Mucosa of descending colon (tissue), 3 donors: ENCODE measurements at regions not wholly inside any gene's neighbourhood (a gene's known extent, or its start where the extent isn't known, plus 50 kb on each side); places are given as distances from the start of the nearest gene placed in this dataset.

Source experiments
- ATAC-seq: fragments of 200-7000 bp; cut with Tn5 transposase; one replicate; pipeline ENCODE4 v1.9.1; 2020; ENCODE audit warnings: mild to moderate bottlenecking, moderate library complexity
- DNase-seq, 3 donors: peaks; one replicate each; pipeline ENCODE4 v3.0.0-alpha.2; 2020
- H3K36me3 ChIP-seq: fragments of 200-600 bp; one replicate; pipeline ENCODE4 v1.8.0; 2021; ENCODE audit warnings: low read depth, mild to moderate bottlenecking
- H3K4me1 ChIP-seq: fragments of 200-600 bp; one replicate; pipeline ENCODE4 v1.8.0; 2021; ENCODE audit warnings: low read depth, mild to moderate bottlenecking
- H3K4me3 ChIP-seq: fragments of 200-600 bp; one replicate; pipeline ENCODE4 v1.8.0; 2021; ENCODE audit warnings: mild to moderate bottlenecking
- H3K9me3 ChIP-seq: fragments of 200-600 bp; one replicate; pipeline ENCODE4 v1.8.0; 2021; ENCODE audit warnings: mild to moderate bottlenecking
- intact Hi-C, 2 donors: fragments of 100-400 bp; cut with DNase I in 1 of 2; cut with micrococcal nuclease in 1 of 2; formaldehyde crosslinking; loops; one replicate each; pipeline versions ENCODE4 v1.11.0 to v1.11.1; 2022; cut with DNase I, micrococcal nuclease
- TF ChIP-seq, protein P1 (sequence below): fragments of 200-600 bp; IDR thresholded peaks from one replicate; pipeline ENCODE4 v1.8.0; 2022; ENCODE audit warnings: antibody characterized with exemption, mild to moderate bottlenecking
- donor health status: DM: no; HTN: no; CAD: no; lungs with moderate emphysema.
- donor health status: DM: no; HTN: no; CAD: no.
- donor health status: DM: no; HTN: yes; CAD: no.

GRCh38 chr13:58472483-58472882, 840.9 kb downstream of the PCDH17 start:
- H3K4me3 ChIP-seq = no peak overlapping the region
- intact Hi-C loops = no loop called here
- TF ChIP-seq, protein P1, sequence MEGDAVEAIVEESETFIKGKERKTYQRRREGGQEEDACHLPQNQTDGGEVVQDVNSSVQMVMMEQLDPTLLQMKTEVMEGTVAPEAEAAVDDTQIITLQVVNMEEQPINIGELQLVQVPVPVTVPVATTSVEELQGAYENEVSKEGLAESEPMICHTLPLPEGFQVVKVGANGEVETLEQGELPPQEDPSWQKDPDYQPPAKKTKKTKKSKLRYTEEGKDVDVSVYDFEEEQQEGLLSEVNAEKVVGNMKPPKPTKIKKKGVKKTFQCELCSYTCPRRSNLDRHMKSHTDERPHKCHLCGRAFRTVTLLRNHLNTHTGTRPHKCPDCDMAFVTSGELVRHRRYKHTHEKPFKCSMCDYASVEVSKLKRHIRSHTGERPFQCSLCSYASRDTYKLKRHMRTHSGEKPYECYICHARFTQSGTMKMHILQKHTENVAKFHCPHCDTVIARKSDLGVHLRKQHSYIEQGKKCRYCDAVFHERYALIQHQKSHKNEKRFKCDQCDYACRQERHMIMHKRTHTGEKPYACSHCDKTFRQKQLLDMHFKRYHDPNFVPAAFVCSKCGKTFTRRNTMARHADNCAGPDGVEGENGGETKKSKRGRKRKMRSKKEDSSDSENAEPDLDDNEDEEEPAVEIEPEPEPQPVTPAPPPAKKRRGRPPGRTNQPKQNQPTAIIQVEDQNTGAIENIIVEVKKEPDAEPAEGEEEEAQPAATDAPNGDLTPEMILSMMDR = no peak
- peaks cover 23% of the 10 kb centered on the region for H3K9me3 ChIP-seq
- ATAC-seq (no peak), DNase-seq (no peak)
- H3K36me3 ChIP-seq = no peaks in the 10 kb centered on the region
- H3K4me1 ChIP-seq = no peaks in the 10 kb centered on the region

- TF ChIP-seq, protein P1 = no peak
- Histone ChIP-seq H3K36me3 (no peaks in the 10 kb centered on the region), H3K4me3 (no peak overlapping the region), H3K9me3 (peaks cover 23% of the 10 kb centered on the region), H3K4me1 (no peaks in the 10 kb centered on the region)
- DNase-seq (no peak), ATAC-seq (no peak)
- intact Hi-C loops = no loop called here
These were observed 843.0 kb downstream of the PCDH17 start for GRCh38 chr13:58474581-58474980.

DNA sequence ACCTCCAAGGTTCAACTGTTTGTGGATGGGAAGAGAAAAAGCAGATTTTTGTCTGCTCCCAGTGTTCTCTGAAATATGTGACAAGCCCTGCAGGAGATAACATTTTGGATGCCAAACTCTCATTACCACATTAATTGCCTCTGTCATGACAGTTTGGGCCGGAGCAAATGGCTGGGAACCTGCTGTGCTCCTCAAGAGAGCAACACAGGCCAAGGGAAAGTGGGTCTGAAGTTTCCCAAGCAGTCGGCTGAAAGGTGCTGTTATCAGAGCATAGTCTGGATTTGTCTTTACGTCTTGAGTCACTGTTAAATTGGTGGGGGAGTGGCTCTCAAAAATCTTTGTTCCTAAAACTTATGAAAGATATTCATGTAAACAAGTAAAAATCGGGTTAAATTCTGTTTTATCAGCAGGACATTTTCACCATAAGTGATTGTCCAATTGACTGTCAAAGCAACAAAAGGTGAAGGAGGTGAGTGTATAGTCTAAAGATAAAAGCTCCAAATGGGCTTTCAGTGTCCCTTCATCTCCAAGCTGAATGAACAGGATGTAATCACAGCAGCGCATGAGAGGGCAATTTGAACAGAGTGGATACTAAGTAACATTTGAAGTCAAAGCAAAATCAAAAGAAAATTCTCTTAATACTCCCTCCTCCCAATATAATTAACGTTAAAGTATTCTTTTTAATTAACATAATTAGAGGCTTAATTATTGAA, 844.8 kb downstream of the PCDH17 start:
- no peak for ATAC-seq
- H3K9me3 ChIP-seq = peaks cover 29% of the 10 kb centered on the region
- no peak for DNase-seq
- H3K4me3 ChIP-seq = no peak overlapping the region
- no peaks in the 10 kb centered on the region for H3K36me3 ChIP-seq
- TF ChIP-seq, protein P1 = no peak
- no peaks in the 10 kb centered on the region for H3K4me1 ChIP-seq
- intact Hi-C loops = no loop called here

DNA sequence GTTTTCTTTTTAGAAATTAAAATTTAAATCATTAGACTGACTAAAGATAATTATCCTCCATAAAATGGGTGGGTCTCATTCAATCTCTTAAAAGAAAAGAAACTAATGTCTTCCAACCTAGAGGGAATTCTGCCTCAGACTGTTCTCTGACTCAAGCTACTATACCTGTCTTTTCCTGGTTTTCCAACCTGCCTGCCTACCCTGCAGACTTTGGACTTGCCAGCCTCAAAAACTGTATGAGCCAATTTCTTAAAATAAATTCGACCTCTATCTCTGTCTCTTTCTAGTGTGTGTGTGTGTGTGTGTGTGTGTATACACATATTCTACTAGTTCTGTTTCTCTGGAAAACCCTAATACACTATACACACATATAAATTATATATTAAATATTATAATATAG, 847.3 kb downstream of the PCDH17 start:
- ATAC-seq (no peak), DNase-seq (no peak)
- no peak overlapping the region for H3K4me3 ChIP-seq
- no peaks in the 10 kb centered on the region for H3K36me3 ChIP-seq
- TF ChIP-seq, protein P1 = no peak
- intact Hi-C loops = no loop called here
- peaks cover 31% of the 10 kb centered on the region for H3K9me3 ChIP-seq
- no peaks in the 10 kb centered on the region for H3K4me1 ChIP-seq

- H3K36me3 ChIP-seq = no peaks in the 10 kb centered on the region
- no peak for DNase-seq
- intact Hi-C loops = no loop called here
- H3K9me3 ChIP-seq = peaks cover 30% of the 10 kb centered on the region
- H3K4me1 ChIP-seq = no peaks in the 10 kb centered on the region
- TF ChIP-seq, protein P1 = no peak
- no peak for ATAC-seq
- no peak overlapping the region for H3K4me3 ChIP-seq
These were observed 848.5 kb downstream of the PCDH17 start for GRCh38 chr13:58480061-58480460.

- DNase-seq = no peak
- Histone ChIP-seq H3K36me3 (no peaks in the 10 kb centered on the region), H3K4me1 (no peaks in the 10 kb centered on the region), H3K9me3 (peaks cover 53% of the 10 kb centered on the region), H3K4me3 (no peak overlapping the region)
- ATAC-seq = no peak
- intact Hi-C loops = no loop called here
- TF ChIP-seq, protein P1 = no peak
These were observed 856.7 kb downstream of the PCDH17 start for GRCh38 chr13:58488251-58488650.
